ENCODE measurements at regions not wholly inside any gene's neighbourhood (a gene's known extent, or its start where the extent isn't known, plus 50 kb on each side); places are given as distances from the start of the nearest gene placed in this dataset.

DNA sequence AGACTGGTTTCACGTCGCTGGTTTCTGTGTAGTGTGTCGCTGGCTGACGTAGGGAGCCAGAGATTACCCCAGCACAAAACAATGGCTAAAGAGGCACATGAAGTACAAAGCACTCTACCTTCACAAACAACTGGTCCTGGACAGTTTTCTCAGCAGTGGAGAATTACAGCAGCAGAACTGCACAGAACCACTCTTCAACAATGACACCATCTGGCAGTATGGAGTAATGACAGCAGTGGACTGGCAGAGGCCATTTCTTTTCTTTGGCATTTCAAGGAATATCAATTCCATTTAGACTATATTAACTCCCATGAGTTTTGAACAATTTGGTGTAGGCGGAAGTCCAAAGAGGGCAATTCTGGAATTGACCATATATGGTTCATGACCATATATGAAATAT lies 1074.1 kb downstream of the AACS start:
- DNase-seq = no peak

DNA sequence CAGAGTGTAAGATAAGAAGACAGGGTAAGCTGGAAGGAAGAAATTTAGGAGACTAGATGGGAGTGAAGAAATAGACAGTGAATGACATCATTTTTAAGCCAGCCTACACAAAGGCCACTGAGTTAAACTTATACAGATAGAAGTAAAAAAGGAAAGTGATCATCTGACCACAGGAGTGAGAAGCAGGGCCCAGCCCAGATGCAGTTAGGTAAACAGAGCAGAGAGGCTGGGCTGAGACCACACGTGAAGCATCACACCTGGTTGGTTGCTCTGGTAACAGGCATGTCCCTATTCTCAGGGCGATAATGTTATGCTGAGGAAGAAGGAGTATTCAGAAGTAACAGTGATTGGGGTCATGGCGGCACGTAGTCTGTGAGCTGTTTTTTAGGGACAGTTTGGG lies 1079.4 kb downstream of the AACS start:
- no peak for DNase-seq

DNA sequence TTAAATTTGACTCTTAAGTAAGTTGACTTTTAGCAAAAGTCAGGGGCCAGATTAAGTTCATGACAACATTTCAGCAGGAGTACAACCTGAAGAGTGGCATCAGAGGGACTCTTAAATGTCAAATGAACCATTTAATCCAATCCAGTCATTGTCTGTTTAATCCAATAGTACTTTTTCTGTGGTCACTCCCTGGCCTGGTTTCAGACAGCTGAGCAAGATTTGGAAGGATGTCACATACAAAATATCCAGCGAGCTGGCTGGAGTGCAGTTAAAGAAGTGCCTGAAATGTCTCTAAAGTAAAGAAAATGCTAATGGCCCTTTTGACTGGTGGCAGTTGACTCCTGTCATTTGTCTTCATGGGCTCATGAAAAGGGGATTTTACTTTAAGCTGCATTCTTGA lies 1082.1 kb downstream of the AACS start:
- DNase-seq = no peak

DNA sequence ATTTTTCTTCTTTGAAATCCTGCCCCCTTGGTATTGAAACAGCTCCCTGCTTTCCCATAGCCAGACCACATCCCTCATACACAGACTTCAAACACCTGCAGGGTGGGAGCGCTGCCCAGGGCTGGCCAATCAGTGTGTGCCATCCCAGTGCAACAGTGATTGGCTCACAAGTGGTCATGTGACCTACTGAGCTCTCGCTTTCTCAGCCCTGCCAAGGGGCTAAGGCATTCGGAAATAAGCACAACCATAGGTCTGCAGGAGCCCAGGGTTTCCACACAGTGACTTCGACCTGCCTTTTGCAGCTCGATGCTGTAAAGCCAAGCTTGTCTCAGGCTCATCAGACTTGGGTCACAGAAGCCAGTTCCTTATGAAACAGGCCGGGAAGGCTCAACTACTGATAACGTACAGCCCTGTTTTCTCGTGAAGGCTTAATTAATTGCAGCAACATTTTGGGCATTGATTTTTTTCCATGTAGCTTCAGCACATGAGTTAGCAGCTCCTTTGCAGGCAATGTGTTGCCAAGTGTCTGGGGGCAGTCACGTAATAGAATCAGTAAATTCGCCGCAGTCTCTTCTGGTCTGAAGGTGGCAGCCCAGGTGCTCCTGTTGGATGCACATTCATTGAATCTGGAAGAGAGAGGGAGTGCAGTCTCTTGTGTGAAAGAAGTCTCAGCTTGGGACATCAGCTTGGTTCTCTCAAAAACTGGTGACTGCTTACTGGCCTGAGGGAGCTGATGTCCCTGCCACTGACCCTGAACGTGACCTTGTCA lies 1091.8 kb downstream of the AACS start:
- no peak for DNase-seq

DNA sequence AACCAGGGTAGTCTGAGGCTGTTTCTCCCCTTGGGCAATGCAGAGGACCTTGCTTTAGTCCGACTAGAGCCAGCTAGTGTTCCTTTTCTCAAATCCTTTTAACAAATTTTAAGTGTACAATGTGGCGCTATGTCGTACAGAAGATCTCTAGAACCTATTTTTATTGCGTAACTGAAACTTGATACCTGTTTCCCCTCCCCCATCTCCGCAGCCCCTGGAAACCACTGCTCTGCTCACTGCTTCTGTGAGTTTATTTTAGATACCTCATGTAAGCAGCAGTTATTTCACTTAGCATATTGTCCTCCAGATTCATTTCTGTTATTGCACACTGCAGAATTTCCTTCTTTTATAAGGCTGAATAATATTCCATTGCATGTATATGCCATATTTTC lies 1092.3 kb downstream of the AACS start:
- no peak for DNase-seq

DNA sequence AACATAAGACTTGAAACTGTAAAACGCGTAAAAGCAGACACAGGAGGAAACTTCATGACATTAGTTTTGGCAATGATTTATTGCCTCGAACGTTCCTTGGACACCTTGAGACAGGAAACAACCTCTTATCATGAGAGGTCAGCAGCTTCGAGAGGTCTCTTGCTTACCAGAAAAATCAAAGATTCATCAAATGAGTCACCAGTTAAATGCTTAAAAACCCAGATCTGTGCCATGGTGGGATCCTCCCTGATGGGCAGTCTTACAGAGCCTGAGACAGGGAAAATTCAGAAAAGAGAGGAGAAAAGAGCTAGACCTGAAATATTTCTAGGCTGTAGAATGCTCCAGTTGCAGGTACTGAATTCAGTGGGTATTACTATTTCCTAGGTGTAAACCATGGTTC lies 1093.9 kb downstream of the AACS start:
- no peak for DNase-seq

DNA sequence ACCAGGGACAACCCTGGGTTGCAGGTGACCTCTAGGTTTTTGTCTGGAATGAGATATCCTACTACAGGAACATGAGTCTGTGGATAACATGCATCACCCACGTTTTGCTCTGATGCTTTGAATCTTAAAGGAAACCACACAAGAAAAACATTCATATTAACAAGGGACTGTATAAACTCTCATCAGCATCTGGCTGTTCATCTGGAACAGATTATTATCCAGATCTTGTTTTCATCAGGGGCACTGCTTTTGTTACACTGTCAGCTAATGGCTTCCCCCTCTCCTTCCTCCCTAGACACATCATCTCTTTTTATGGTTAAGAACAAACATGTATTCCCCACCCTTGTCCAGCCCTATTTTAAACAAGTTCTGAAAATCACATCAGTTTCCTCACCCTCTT lies 1095.7 kb downstream of the AACS start:
- no peak for DNase-seq

DNA sequence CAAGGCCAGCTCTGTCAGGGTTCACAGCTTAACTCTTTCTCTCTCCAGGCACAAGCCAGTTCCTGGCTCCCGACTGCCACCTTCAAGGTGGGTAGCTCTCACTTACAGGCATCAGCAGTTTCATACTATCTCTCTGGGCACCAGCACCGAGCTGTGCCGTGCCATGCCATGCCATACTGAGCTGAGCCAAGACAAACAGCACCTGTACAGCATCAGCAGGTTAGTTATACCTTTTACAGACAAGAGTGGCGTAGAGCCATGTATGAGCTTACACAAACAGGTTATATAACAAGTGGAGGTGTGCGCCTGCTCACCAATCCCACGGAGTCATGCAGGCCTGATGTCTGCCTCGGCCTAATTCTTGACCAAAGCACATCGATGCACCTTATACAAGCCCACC lies 1098.7 kb downstream of the AACS start:
- no peak for DNase-seq

DNA sequence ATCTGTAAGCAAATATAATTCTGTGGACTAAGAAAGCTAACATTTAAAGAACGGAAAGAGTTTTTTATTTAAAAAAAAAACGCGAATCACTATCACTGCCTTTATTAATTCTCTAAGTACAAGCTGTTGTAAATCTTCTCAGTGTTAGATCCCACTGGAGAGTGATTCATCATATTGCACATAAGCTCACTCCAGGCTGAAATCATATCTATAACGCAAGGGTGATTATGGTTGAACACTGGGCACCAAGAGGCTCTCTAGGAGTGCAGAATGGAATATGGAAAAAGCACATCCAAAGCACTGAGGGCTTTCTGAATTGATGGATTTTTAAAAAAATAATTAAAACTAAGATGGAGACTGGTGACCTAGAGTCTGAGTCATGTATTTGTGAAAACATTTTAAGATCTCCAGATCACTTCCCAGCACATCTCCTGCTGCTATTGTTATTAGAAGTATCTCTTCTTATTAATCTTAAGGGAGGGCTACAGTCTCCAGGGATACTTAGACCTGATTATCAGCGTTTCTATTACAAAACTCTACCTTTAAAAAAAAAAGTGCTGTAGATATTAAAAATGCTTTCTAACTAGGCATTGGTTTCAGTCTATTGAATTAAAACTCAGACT lies 1106.8 kb downstream of the AACS start:
- DNase-seq = no peak

DNA sequence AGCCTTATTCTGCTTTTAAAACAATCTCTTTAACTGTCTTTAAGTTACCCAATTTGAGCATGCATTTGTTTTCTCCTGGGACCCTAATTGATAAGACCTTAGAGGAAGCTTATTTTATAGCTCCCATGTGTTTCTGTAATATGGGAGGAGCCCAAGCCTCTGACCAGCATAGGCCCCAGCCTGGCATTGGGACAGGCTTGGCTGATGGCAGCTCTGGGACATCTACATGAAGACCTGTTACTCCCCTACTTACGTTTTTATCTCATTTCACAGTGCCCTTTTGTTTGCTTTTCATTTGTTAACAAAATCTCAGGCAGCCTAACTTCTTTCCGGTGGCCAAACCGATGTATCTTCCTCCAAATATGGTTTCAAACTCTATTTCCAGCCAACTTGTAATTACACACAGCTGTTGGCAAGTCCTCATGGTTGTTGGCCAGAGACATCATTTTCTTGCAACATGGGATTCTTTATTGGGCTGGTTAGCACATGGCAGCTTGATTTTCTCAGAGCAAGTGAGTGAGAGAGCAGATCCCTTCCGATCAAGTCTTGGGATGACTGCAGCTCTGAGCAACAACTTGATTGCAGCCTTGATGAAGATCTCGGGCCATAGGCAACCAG lies 1117.5 kb downstream of the AACS start:
- no peak for DNase-seq

DNA sequence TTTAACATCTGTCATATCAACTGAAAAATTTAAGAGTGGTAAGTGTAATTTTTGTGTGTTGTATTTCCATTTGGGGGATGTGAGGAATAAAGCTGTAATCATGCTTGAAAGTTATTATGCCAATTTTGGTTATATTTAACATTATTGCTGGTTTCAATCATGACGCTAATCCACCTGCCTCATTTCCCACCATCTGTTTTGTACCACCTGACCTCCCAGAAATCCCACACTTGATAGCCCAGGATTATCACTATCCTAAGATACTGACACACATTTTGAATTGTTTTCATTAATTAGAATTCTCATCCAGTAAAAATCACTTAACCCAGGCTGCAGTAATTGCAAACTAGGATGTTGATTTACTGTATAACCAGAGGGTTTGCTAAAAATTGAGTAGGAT lies 1119.8 kb downstream of the AACS start:
- no peak for DNase-seq

DNA sequence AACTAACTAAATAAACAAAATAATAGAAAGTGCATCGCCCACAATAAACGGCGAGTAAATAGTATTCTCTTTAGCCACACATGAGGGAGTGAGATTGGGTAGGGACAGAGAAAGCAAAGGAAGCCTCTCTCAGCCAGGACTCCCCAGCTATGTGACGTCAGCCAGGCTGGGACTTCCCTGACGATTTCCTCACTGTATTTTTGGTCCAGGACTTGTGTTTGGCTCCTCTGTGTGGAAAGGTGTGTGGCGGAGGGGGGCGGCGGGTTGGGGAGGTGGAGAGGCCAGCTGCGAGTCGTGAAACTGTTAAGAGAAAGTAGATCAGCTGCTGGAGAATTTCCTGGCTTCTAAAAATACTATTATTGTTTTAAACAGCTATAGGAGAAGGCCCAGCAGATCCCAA lies 1124.6 kb downstream of the AACS start:
- DNase-seq = no peak

DNA sequence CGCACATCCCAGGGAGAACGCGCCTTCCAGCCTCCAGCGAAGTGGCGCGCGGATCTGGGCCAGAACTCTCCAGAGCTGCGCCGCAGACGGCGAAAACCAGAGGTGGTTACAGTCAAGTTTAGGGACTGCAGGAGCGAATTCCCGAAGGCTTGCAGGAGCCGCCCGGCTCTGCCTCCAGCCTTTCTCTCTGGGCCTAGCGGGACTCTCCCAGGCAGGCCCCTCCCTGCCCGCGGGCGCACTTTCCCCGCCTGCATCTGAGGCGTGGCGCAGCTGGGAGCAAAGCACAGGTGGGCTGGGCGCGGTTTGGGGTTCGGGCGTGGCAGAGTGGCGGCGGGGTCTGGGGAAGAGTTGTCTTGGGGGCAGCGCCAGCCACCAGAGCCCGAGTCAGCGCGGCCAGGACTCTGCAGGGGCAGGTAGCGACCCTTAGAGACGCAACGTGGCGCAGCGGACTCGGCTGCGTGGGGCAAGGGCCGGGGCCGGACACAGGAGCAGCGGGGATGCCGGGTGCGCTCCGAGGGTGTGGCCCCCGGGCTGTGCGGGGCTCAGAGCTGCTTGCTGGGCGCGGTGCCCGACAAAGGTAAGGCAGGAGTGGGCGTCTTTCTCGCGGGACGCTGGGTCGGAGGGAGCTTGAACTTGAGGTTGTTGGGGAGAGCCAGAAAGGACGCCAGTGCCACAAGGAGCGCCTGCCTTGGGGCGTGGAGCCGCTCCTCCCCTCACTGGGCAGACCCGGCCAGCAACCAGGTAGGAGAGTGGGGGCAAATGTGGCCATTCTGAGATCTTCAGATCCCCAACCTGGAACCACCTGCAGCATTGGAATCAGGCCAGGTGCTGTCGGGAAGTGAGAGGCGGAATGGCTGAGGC lies 1126.0 kb downstream of the AACS start:
- DNase-seq = no peak

DNA sequence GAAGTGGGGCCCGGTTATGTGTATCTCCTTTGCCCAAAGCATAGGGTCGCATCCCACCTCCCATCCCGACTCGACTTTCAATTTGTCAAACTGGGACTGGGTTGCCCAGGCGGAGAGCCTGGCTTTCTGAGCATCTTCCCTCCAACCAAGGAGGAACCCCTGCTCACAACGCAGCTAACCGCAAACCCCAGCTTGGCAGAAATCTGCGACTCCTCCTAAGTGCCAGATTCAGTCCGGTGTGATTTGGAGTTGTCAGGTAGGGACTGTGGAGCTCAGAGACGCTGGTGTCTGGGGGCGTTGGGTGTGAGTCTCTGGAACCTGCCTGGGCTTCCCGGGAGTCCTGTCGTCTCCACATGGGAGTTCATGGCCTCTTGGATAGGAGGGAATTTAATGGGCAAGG lies 1126.7 kb downstream of the AACS start:
- DNase-seq = no peak

DNA sequence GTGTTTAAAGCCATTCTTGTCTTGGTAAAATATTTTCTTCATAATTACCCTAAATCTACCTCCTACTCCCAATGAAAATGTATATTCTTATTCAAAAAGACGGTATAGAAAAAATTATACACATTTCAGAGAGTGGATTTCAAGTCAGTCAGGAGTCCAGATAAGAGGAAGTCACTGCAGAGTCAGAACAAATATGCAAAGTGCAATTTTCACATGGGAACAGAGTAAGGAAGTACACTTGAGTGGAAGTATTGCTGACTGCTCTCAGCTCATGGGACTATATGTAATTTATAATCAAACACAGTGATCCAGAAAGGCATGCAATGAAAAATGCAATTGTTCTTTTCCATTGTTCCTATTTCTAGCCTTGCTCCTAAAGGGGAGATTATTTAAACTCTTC lies 1128.0 kb downstream of the AACS start:
- DNase-seq = no peak

DNA sequence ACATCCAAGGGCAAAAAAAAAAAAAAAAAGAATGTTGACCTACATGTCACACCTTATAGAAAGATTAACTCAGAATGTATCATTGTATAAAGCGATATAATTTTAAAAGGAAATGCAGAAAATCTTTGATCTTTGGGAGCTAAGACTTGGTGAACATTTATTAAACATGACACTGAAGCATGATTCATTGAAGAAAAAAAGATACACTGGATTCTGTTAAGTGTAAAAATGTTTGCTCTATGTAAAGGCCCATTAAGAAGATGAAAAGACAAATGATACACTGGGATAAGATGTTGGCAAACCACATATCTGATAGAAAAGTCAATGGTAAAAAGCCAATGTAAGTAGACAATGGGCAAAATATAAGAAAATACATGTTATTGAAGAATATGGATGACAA lies 1131.0 kb downstream of the AACS start:
- DNase-seq = no peak

DNA sequence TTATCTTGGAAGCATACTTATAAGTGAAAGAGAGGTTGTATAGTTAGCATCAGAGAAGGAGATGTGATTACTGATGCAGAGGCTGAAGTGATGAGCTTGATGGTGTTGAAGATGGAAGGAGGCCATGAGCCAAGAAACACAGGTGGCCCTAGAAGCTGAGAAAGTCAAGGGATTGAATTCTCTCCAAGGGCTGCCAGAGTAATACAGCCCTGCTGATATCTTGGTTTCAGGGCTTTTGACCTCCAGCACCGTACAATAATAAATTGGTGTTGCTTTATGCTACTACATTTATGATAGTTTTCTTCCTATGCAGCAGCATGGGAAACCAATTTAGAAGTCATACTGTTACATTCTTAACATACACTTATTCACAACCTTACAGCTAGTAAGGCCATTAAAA lies 1133.3 kb downstream of the AACS start:
- DNase-seq = no peak

DNA sequence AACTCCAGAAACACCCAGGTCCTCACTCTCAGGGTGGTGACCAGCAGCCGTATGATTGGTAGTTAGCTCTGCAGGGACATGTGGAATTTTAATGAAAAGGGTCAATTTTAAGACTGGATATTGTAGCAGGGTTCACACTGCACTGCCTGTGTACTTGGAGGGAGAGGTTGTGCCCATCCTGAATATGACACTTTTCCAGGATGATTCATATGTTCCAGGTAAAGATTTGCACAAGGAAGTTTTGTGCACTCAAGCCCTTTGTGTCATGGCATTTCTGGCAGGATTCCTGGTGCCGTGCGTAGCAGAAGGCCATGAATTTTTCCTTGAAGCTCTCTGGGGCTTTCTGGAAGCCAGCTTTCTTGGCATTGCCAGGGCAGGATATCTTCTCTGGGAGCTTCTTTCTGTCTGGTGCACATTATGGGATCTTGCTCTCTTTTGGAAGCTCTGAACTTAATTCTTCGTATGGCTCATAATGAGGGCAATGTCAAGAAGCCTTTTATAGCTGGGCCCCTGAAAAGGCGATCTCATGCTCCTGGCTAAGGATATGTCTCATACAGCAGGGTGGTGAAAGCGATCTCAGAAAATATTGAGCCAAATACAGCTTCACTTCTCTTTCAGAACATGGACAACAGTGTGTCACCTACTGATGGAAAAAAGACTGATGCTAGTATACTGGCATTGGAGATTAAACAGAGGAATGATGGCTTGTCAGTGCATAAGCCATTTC lies 1133.9 kb downstream of the AACS start:
- DNase-seq = no peak

DNA sequence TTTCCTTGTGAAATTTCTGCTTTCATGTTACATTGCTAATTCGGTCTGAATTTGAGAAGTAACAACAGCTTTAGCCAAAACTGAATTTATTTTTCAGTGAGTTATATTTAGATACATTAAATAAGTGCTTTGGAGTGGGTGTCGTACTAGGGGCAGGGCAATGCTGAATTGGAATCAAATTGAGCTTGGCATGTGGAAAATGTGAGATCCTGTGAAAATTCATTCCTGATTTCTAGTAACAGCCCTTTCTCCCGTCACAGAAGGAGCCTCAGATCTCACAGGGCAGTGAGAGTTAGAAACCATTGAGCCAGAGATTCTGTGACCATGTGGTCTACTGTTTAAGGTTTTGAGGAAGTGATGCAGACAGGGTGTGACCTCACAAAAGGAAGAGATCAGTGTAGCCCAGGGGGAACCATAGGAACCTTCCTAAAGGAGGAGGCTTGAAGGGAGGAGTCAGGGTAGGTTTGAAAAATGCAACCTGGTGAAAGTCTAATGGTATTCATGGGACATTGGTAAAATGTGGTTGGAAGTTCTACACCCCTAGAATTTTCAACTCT lies 1136.8 kb downstream of the AACS start:
- DNase-seq = no peak

DNA sequence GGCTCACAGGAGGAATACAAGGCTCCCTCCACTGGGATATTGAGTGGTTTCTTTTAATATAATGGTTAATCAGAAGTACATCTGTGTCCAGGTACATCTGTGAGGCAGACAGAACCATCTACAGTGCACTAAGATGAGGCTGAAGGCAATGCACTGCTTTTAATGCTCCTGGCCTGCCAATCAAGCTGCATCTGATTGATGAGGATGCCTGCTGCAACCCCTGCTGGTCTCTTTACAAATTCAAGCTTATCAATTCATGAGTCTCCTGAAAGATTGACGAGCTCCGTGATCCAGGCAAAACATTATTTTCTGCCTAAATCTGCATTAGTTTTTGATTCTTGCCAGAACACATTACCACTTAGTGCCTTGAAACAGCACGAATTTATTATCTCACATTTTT lies 1139.1 kb downstream of the AACS start:
- DNase-seq = no peak

DNA sequence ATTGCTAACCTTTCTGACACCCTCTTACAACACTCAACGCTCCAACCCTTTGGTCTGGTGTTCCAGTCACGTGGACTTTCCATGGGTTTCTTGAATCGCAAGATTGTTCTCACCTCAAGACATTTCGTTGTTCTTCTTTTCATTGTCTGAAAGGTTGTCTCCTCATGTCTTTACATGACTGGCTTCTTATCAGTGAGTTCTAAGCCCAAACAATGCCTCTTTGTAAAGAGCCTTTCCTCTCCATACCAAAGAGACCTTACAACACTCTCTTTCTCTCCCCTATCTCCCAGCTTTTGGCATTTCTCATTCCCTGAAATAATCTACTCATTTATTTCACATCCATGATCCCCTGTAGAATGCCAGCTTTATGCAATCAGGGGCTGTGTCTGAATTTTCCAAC lies 1144.8 kb downstream of the AACS start:
- DNase-seq = no peak

DNA sequence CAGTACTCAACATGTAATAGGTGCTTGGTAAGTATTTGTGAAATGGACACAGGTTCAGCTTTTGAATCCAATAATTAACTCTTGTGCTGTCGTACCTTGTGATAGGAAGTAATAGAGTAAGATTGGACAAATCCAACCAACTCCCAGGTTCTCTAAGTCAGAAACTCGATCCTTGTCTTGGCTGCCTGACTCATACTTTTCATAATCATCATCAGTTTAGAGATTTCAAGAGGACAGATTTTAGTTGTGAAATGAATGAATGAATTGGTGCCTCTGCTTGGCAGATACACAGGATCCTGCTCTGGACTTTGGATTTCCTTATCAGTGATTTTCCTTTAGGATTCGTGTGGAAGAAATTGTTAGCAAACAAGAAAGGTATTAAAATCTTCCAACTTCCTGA lies 1145.2 kb downstream of the AACS start:
- DNase-seq = no peak

DNA sequence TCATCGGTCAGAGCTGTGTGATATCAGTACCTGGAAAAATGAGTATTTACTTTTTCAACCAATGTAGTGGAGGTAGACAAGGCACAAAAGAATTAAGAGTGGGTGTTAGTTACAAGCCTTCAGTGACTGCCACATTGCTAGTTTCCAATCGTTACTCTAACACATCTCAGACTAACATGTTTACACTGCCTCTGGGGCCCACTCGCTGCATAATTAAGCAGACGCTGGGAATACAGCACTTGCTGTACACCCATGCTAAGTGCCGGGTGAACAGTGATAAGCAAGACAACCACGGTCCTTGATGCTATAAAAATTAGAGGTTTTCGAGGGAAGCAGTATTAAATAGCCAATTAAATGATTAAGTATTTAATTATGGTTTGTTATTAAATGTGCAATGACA lies 1147.6 kb downstream of the AACS start:
- DNase-seq = no peak

All from GOT3 (cell line).